ENCODE measurements at regions not wholly inside any gene's neighbourhood (a gene's known extent, or its start where the extent isn't known, plus 50 kb on each side); places are given as distances from the start of the nearest gene placed in this dataset.
"Not testable (repeated sequence)": the region's sequence is repeated elsewhere in the genome, so short reads cannot be mapped to it uniquely, and the experiment has no call there.

DNA sequence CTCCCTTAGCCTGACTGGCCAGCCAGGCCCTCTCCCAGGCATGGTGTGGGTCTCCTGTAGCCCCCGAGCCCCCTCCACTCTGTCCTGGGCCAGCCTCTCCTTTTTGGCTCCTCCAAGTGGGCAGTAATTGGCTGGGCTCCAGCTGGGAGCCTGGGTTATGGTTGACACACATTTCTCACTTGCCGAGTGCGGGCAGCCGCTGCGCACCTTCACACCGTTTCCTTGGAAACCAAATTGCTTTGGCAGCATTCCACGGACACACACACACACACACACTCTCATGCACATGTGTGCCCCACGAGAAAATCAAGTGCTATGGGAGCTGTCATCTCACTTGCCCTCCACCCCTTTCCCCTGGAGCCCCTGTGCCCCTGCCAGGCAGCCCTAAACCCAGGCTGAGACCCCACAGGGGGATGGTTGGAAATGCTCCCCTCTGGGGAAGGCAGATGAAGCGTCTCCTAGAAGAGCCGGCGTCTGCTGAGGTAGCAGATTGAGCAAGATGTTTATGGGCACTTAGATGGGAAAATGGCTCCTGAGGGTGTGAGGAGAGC, 402.7 kb upstream of the TNRC6C start:
- TF ChIP-seq, protein P1, sequence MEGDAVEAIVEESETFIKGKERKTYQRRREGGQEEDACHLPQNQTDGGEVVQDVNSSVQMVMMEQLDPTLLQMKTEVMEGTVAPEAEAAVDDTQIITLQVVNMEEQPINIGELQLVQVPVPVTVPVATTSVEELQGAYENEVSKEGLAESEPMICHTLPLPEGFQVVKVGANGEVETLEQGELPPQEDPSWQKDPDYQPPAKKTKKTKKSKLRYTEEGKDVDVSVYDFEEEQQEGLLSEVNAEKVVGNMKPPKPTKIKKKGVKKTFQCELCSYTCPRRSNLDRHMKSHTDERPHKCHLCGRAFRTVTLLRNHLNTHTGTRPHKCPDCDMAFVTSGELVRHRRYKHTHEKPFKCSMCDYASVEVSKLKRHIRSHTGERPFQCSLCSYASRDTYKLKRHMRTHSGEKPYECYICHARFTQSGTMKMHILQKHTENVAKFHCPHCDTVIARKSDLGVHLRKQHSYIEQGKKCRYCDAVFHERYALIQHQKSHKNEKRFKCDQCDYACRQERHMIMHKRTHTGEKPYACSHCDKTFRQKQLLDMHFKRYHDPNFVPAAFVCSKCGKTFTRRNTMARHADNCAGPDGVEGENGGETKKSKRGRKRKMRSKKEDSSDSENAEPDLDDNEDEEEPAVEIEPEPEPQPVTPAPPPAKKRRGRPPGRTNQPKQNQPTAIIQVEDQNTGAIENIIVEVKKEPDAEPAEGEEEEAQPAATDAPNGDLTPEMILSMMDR (IDR thresholded peaks at IDR 0.05; ENCODE audit: extremely low read depth, insufficient read depth, missing control alignments), result no peak
- DNase-seq (ENCODE audit: low spot score), result no peak
- in situ Hi-C loops (cut with MboI; ENCODE audit: low pct_unique_long_range_greater_than_20kb, low sequenced_read_pairs, unreplicated experiment), result no loop called here

DNA sequence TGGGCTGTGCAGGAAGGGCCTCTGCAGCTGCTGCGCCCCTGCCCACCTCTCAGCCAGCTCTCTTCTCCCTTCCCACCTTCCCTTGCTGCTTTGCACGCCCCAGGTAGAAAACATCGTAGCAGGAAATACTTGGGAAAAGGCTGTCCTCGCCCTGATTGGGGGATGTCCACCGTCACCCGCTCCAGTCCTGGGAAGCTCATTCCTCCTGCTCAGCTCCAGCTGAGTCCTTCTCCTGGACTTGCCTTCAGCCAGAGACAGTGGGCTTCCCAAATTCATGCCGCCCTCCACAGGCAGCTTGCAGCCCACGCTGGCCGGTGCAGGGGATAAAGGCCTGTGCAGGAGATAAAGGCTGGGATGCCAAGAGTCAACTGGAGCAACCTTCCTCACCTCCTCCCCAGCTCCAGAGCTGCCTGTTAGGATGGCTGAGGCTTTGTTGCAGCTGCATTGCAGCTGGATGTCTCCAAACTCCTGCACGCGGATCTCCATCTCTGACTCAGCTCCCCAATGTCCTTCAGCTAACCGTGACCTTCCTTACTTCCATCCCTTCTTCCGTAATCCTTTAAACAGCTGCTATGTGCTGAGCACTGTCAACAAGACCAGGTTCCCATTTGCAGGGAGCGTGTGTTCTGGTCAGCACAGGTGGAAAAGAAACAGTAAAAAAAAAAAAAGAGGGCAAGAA, 402.0 kb upstream of the TNRC6C start:
- no peak for DNase-seq (ENCODE audit: low spot score)
- in situ Hi-C loops (cut with MboI; ENCODE audit: low pct_unique_long_range_greater_than_20kb, low sequenced_read_pairs, unreplicated experiment), result no loop called here
- TF ChIP-seq, protein P1 (IDR thresholded peaks at IDR 0.05; ENCODE audit: extremely low read depth, insufficient read depth, missing control alignments), result no peak

DNA sequence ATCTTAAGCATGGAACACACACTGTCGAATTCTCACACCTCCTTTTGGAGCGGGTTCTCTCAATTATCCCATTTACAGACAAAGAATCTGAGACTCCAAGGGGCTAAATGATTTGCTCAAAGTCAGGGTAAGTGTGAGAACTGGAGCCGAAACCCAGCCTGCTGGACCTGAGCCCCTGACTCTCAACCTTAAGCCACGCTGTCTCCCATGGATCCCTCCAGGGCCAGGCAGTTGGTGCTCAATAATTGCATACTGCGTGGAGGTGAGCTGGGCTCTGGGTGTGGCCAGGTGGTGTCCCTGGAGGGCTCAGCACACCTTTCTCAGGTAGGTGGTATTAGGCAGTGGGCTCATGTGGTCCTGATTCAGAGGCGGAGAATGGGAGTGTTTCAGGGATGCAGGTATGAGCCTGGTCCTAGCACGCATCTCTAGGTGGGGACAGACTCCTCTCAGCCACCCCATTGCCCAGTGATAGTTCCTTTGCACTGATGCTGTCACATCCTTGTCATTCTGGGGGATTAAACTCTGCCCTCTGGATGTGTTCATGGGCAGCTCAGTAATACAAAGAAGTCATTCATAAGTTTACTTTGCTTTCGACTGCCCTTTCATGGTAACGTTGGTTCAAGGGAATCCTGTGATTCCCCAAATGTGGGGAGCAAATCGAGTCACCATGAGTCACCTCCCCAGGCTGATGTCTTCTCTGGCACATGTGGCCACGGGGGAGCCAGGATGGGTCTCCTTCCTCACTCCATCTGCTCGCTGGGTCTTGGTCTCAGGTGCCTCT, 399.5 kb upstream of the TNRC6C start:
- DNase-seq (ENCODE audit: low spot score), result no peak
- in situ Hi-C loops (cut with MboI; ENCODE audit: low pct_unique_long_range_greater_than_20kb, low sequenced_read_pairs, unreplicated experiment), result no loop called here
- TF ChIP-seq, protein P1 (IDR thresholded peaks at IDR 0.05; ENCODE audit: extremely low read depth, insufficient read depth, missing control alignments), result no peak

DNA sequence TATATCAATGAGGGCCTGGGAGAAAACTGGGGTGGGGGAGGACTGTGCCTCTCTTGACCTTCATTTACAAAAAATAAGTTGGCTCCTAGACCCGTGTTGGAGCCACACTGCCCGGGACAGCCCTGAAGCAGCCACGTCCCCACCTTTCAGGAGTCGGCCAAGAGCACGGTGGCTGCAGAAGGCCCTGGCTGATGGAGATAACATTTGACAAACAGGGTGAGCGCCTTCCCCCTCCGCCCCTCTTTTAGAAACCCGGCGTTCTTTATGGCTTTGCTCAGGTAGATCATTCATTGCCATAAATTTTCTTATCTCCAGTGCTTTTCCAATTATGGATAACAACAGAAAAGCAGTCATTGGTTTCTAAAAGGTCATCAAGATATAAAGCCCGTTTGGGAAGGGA, 398.1 kb upstream of the TNRC6C start:
- TF ChIP-seq, protein P1 (IDR thresholded peaks at IDR 0.05; ENCODE audit: extremely low read depth, insufficient read depth, missing control alignments), result no peak
- DNase-seq (ENCODE audit: low spot score), result no peak
- in situ Hi-C loops (cut with MboI; ENCODE audit: low pct_unique_long_range_greater_than_20kb, low sequenced_read_pairs, unreplicated experiment), result no loop called here

DNA sequence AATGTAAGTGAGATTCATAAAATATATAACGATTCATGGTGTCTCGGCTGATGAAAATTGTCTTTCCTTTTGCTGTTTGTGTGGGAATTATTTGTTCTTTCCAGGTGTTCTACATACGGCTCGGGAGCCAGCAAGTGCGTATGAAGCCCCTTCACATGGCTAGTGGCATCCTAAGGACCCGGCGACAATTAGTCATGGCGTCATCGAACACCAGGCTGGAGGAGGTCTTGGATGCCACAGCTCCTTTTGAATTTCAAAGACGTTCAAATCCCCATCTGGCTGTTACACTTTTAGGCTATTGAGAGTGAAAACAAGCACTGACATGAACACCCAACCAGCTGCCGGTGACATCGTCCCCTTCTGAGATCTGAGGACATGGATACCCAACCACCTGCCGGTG, 397.7 kb upstream of the TNRC6C start:
- in situ Hi-C loops (cut with MboI; ENCODE audit: low pct_unique_long_range_greater_than_20kb, low sequenced_read_pairs, unreplicated experiment), result no loop called here
- no peak for DNase-seq (ENCODE audit: low spot score)
- TF ChIP-seq, protein P1 (IDR thresholded peaks at IDR 0.05; ENCODE audit: extremely low read depth, insufficient read depth, missing control alignments), result no peak

DNA sequence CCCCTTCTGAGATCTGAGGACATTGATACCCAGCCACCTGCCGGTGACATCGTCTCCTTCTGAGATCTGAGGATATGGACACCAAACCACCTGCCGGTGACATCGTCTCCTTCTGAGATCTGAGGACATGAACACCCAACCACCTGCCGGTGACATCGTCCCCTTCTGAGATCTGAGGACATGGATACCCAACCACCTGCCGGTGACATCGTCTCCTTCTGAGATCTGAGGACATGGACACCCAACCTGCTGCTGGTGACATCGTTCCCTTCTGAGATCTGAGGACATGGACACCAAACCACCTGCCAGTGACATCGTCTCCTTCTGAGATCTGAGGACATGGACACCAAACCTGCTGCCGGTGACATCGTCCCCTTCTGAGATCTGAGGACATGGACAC, 396.1 kb upstream of the TNRC6C start:
- DNase-seq (ENCODE audit: low spot score); in situ Hi-C loops (cut with MboI; ENCODE audit: low pct_unique_long_range_greater_than_20kb, low sequenced_read_pairs, unreplicated experiment): not testable (repeated sequence)

Data from GM13977 (cell line).